GM12892 (cell line): ENCODE measurements at regions not wholly inside any gene's neighbourhood (a gene's known extent, or its start where the extent isn't known, plus 50 kb on each side); places are given as distances from the start of the nearest gene placed in this dataset.

ENCODE experiments used
- POLR2A ChIP-seq: IDR thresholded peaks from 2 replicates; pipeline ENCODE4 v1.6.1; 2011; ENCODE audit warnings: low read depth, low read length, control low read depth
- POLR2AphosphoS5 ChIP-seq: IDR thresholded peaks from 2 replicates; pipeline ENCODE4 v1.6.1; 2011; ENCODE audit warnings: low read depth, low read length, control low read depth
- TAF1 ChIP-seq: IDR thresholded peaks from 2 replicates; pipeline ENCODE4 v1.6.1; 2011; ENCODE audit warnings: low read depth, mild to moderate bottlenecking, control low read depth, low read length, borderline replicate concordance

GRCh38 chr15:38701149-38701548 is 136.5 kb upstream of the RASGRP1 start:
- TF ChIP-seq POLR2AphosphoS5: no peak
- no peak for TF ChIP-seq POLR2A
- no peak for TF ChIP-seq TAF1
